ENCODE measurements at regions not wholly inside any gene's neighbourhood (a gene's known extent, or its start where the extent isn't known, plus 50 kb on each side); places are given as distances from the start of the nearest gene placed in this dataset.

- DNase-seq = peak; percentile 1
- dilution Hi-C loops (cut with HindIII; ENCODE audit: low sequenced_read_pairs, unreplicated experiment) (no loop called here), in situ Hi-C loops (cut with MboI; ENCODE audit: low sequenced_read_pairs) (no loop called here), intact Hi-C loops (cut with micrococcal nuclease) (no loop called here)
- H3K23ac ChIP-seq (ENCODE audit: low read depth, low read length) = no peak overlapping the region
- no peak for TF ChIP-seq RFX5 (IDR thresholded peaks at IDR 0.05; ENCODE audit: low read depth, low read length)
- no peak for TF ChIP-seq FOS (IDR thresholded peaks at IDR 0.05; ENCODE audit: low read depth, low read length)
- no peak for TF ChIP-seq MAZ (IDR thresholded peaks at IDR 0.05; ENCODE audit: borderline replicate concordance, low read depth, low read length)
- TF ChIP-seq RCOR1 (IDR thresholded peaks at IDR 0.05; ENCODE audit: insufficient replicate concordance, low read length) = no peak
- TF ChIP-seq, protein P1, sequence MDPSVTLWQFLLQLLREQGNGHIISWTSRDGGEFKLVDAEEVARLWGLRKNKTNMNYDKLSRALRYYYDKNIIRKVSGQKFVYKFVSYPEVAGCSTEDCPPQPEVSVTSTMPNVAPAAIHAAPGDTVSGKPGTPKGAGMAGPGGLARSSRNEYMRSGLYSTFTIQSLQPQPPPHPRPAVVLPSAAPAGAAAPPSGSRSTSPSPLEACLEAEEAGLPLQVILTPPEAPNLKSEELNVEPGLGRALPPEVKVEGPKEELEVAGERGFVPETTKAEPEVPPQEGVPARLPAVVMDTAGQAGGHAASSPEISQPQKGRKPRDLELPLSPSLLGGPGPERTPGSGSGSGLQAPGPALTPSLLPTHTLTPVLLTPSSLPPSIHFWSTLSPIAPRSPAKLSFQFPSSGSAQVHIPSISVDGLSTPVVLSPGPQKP (IDR thresholded peaks at IDR 0.05; ENCODE audit: borderline replicate concordance, low read depth, low read length) = no peak
- no peak for TF ChIP-seq BHLHE40 (IDR thresholded peaks at IDR 0.05; ENCODE audit: low read depth, low read length)
- no peak for TF ChIP-seq SMC3 (IDR thresholded peaks at IDR 0.05; ENCODE audit: low read depth, low read length)
- no peak for TF ChIP-seq CHD1 (IDR thresholded peaks at IDR 0.05; ENCODE audit: low read depth, low read length)
- H2AFZ ChIP-seq (replicated peaks; ENCODE audit: low read length, poor library complexity) = no peak overlapping the region
- H4K5ac ChIP-seq (ENCODE audit: low read depth, low read length) = no peak overlapping the region
- no peak overlapping the region for H3K56ac ChIP-seq (ENCODE audit: extremely low read depth, insufficient read depth, low read length)
- no peak overlapping the region for H3K14ac ChIP-seq (replicated peaks; ENCODE audit: low read depth, low read length)
- no peak overlapping the region for H4K91ac ChIP-seq (ENCODE audit: insufficient read depth, low read depth, low read length)
- H4K8ac ChIP-seq (ENCODE audit: low read depth in 2 of 2, low read length in 2 of 2) = no peak overlapping the region
- H3K9me3 ChIP-seq (ENCODE audit: control insufficient read depth, insufficient read depth, low read length) = no peaks in the 10 kb centered on the region
- H3K79me1 ChIP-seq (ENCODE audit: low read depth in 1 of 2, low read length in 2 of 2) = no peaks in the 10 kb centered on the region
- H3K4ac ChIP-seq (ENCODE audit: low read depth, low read length) = no peak overlapping the region
- no peak overlapping the region for H2AK5ac ChIP-seq (ENCODE audit: low read depth, low read length)
- ChIA-PET POLR2A (ENCODE audit: unreplicated experiment) (no interaction called here), CTCF (no interaction called here)
- H3K4me2 ChIP-seq (ENCODE audit: low read depth, low read length) = no peak overlapping the region
- H3K18ac ChIP-seq (ENCODE audit: low read depth, low read length) = no peak overlapping the region
- no peak overlapping the region for H2BK20ac ChIP-seq (ENCODE audit: low read depth, low read length)
- no peak overlapping the region for H2BK5ac ChIP-seq (ENCODE audit: low read depth, low read length, poor library complexity, severe bottlenecking)
- no peaks in the 10 kb centered on the region for H4K20me1 ChIP-seq (ENCODE audit: insufficient read depth, low read length)
- no peak overlapping the region for H2BK120ac ChIP-seq (ENCODE audit: low read depth, low read length)
- no peak overlapping the region for H2BK15ac ChIP-seq (ENCODE audit: low read depth, low read length)
- no peak overlapping the region for H3K4me3 ChIP-seq (ENCODE audit: insufficient read depth, low read depth, low read length)
- BruUV-seq (replicated peaks) = no TSS peak
- no peaks in the 10 kb centered on the region for H3K4me1 ChIP-seq (ENCODE audit: control insufficient read depth, insufficient read depth, low read length)
- H3K9me1 ChIP-seq (ENCODE audit: insufficient read depth, low read length) = no peaks in the 10 kb centered on the region
- no peak overlapping the region for H3K27ac ChIP-seq (ENCODE audit: insufficient read depth, low read length)
- no peak overlapping the region for H3K9ac ChIP-seq (ENCODE audit: low read depth, low read length)
- H3K36me3 ChIP-seq (ENCODE audit: control insufficient read depth, insufficient read depth, low read length) = no peaks in the 10 kb centered on the region
- no peak for ATAC-seq (ENCODE audit: low read depth)
- no peak overlapping the region for H2AK9ac ChIP-seq (replicated peaks; ENCODE audit: low read depth, low read length, poor library complexity)
- no peaks in the 10 kb centered on the region for H3K27me3 ChIP-seq (ENCODE audit: control insufficient read depth, insufficient read depth, low read length)
- 100% methylated on average over 1 of the region's 4 CpGs; no CpG with 5 or more reads in 1 of the 2 experiments for WGBS, 2 experiments (ENCODE audit: extremely low coverage in 2 of 2, insufficient read length in 1 of 2)
Observed at GRCh38 chr7:119733127-119733879, 539.7 kb upstream of the KCND2 start.

Measured in IMR-90 (cell line).